ENCODE measurements at regions not wholly inside any gene's neighbourhood (a gene's known extent, or its start where the extent isn't known, plus 50 kb on each side); places are given as distances from the start of the nearest gene placed in this dataset.

DNA sequence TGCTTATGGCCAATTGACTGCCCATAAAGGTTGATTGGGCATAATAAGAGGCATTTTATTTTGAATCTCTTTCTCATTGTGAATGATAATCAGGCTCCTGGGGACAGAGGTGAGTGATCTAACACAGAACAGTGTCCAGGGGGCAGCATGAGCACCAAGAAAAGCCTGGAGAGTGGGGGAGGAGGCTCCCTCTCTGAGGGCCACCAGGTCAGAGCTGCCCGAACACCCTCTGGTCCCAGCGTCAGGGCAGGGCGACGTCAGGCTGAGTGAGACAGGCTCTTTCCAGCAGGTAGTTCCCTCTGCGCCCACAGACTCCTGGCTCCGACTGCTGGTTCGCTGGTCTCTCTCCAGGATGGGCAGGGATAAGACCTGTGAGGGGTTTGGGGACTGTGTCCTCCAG lies 250.2 kb upstream of the C1orf174 start:
- 38 to 44% methylated on average over 7 of the region's 7 CpGs for WGBS, 2 donors
- H3K36me3 ChIP-seq: no peaks in the 10 kb centered on the region
- DNase-seq: no peak
- TF ChIP-seq POLR2A (IDR thresholded peaks at IDR 0.05): no peak
- TF ChIP-seq, protein P1, sequence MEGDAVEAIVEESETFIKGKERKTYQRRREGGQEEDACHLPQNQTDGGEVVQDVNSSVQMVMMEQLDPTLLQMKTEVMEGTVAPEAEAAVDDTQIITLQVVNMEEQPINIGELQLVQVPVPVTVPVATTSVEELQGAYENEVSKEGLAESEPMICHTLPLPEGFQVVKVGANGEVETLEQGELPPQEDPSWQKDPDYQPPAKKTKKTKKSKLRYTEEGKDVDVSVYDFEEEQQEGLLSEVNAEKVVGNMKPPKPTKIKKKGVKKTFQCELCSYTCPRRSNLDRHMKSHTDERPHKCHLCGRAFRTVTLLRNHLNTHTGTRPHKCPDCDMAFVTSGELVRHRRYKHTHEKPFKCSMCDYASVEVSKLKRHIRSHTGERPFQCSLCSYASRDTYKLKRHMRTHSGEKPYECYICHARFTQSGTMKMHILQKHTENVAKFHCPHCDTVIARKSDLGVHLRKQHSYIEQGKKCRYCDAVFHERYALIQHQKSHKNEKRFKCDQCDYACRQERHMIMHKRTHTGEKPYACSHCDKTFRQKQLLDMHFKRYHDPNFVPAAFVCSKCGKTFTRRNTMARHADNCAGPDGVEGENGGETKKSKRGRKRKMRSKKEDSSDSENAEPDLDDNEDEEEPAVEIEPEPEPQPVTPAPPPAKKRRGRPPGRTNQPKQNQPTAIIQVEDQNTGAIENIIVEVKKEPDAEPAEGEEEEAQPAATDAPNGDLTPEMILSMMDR (IDR thresholded peaks at IDR 0.05): no peak
- no peak overlapping the region for H3K4me3 ChIP-seq (replicated peaks in 1 of 3)
- H3K27ac ChIP-seq: no peak overlapping the region
- no peaks in the 10 kb centered on the region for H3K4me1 ChIP-seq
- H3K27me3 ChIP-seq: no peaks in the 10 kb centered on the region
- intact Hi-C loops (cut with DNase I): no loop called here
- H3K9me3 ChIP-seq: no peaks in the 10 kb centered on the region

DNA sequence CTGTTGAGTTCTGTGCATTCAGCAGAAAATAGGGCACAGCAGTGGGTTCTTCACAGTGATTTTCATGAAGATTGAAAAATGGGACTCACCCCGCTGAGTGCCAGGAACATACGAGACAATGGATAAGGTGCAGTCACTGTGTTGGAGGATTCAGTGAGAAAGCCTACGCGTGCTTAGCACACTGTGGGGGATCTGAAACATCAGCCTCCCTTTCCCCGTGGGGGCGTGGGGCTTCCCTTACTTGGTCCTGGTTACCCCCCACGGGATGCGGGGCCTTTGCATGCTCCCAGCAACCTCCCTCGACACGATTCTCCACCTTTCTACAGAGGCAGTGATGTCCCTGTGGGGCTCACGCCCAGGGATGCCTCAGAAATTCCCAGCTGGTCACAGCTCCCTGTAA lies 252.2 kb upstream of the C1orf174 start:
- H3K27me3 ChIP-seq: no peaks in the 10 kb centered on the region
- H3K4me1 ChIP-seq: no peaks in the 10 kb centered on the region
- no peaks in the 10 kb centered on the region for H3K9me3 ChIP-seq
- intact Hi-C loops (cut with DNase I): no loop called here
- 76 to 86% methylated on average over 11 of the region's 11 CpGs for WGBS, 2 donors
- H3K27ac ChIP-seq: no peak overlapping the region
- H3K4me3 ChIP-seq (replicated peaks in 1 of 3): no peak overlapping the region
- TF ChIP-seq POLR2A (IDR thresholded peaks at IDR 0.05): no peak
- TF ChIP-seq, protein P1 (IDR thresholded peaks at IDR 0.05): no peak
- no peak for DNase-seq
- H3K36me3 ChIP-seq: no peaks in the 10 kb centered on the region

DNA sequence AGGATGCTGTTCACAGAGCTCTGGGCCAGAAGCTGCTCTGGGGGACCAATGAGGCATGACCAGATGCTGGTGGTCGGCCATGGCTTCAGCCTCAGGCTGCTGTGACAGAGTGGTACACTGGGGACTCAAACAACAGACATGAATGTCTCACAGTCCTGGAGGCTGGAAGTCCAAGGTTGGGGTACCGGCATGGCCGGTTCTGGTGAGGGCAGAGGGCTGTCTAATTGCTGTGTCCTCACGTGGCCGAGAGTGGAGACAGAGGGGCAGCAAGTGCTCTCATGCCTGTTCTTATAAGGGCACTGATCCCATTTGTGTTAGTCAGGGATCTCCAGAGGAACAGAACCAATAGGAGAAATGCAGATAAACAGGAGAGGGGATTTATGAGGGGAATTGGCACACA lies 253.5 kb upstream of the C1orf174 start:
- no peak for TF ChIP-seq POLR2A (IDR thresholded peaks at IDR 0.05)
- TF ChIP-seq, protein P1 (IDR thresholded peaks at IDR 0.05): no peak
- no peaks in the 10 kb centered on the region for H3K27me3 ChIP-seq
- H3K36me3 ChIP-seq: no peaks in the 10 kb centered on the region
- intact Hi-C loops (cut with DNase I): no loop called here
- H3K9me3 ChIP-seq: no peaks in the 10 kb centered on the region
- WGBS, 2 donors: 59 to 78% methylated on average over 4 to 5 of the region's 5 CpGs
- no peak overlapping the region for H3K27ac ChIP-seq
- H3K4me3 ChIP-seq (replicated peaks in 1 of 3): no peak overlapping the region
- DNase-seq: no peak
- no peaks in the 10 kb centered on the region for H3K4me1 ChIP-seq

DNA sequence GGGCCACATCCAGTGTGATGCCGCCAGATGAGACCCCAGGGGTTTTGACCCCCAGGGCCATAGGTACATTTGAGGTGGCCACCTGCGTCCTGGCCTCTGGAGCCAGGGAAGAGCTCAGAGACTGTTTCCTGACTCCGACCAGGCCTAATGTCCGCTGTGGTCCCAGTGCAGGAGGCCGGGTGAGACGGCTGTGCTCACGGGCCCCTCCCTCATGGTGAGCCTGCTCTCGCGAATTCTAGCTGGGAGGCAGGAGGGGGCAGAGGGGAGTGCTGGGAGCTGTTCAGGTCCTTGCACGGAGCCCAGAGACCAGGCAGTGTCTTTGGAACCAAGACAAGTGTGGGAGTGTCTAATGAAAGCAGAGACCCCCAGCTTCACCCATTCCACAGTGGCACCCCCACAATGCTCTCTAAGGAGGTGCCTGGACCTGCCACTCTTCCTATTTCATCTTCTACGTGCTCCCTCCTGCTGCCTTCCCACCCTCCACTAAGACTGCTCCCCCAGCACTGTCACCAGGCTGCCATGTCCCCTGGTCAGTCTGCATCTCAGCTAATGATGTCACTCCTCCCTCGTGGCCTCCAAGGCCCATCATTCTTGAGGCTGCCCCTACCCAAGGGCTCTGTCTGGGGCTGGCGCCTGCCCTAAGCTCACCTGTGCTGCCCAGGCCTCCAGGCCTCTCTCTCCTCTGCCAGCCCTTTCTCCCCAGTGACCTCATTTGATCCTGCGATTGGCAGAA lies 256.3 kb upstream of the C1orf174 start:
- Histone ChIP-seq H3K4me1 (no peaks in the 10 kb centered on the region), H3K27ac (no peak overlapping the region), H3K9me3 (no peaks in the 10 kb centered on the region), H3K27me3 (no peaks in the 10 kb centered on the region), H3K4me3 (replicated peaks in 1 of 3) (no peak overlapping the region), H3K36me3 (no peaks in the 10 kb centered on the region)
- intact Hi-C loops (cut with DNase I): no loop called here
- WGBS, 2 donors: 58 to 59% methylated on average over 12 to 13 of the region's 14 CpGs
- TF ChIP-seq, protein P1 (IDR thresholded peaks at IDR 0.05): no peak
- no peak for TF ChIP-seq POLR2A (IDR thresholded peaks at IDR 0.05)
- no peak for DNase-seq

DNA sequence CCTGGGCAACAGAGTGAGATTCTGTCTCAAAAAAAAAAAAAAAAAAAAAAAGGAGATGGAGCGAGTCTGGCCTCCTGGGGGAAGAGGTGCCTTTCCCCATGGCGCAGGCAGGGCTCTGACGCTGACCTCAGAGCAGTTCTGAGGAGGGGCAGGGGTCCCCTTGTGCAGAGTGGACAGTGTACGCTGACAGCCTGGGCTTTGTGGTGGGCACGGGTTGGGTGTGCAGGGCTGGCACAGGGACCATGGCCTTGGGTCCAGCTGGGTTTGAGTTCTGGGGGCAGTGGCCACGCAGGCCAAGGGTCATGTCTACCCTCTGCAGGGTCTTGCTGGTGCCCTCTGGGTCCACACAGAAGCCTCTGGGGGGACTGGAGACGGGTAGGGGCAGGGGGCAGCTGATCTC lies 260.1 kb upstream of the C1orf174 start:
- Histone ChIP-seq H3K27ac (no peak overlapping the region), H3K36me3 (no peaks in the 10 kb centered on the region), H3K27me3 (no peaks in the 10 kb centered on the region), H3K9me3 (no peaks in the 10 kb centered on the region), H3K4me3 (replicated peaks in 1 of 3) (no peak overlapping the region), H3K4me1 (no peaks in the 10 kb centered on the region)
- 85 to 89% methylated on average over 7 of the region's 7 CpGs for WGBS, 2 donors
- TF ChIP-seq, protein P1 (IDR thresholded peaks at IDR 0.05): no peak
- TF ChIP-seq POLR2A (IDR thresholded peaks at IDR 0.05): no peak
- intact Hi-C loops (cut with DNase I): no loop called here
- DNase-seq: no peak

Data from thyroid gland (tissue), 4 donors.